A673 (cell line): ENCODE measurements at regions not wholly inside any gene's neighbourhood (a gene's known extent, or its start where the extent isn't known, plus 50 kb on each side); places are given as distances from the start of the nearest gene placed in this dataset.

Experiments used
- BruUV-seq: library from RNA; stranded (reverse); fragments of 400-500 nt; replicated peaks from 2 replicates; lab custom pipeline; 2021; lab: Mats Ljungman, UMichigan
- CTCF ChIA-PET: fragments of 300-600 bp; sonication (Branson Sonifier 250); formaldehyde crosslinking; loops from one replicate; lab custom pipeline; 2022; ENCODE audit warnings: antibody characterized with exemption; lab: Charles Lee
- POLR2A ChIA-PET: fragments of 300-600 bp; sonication (Branson Sonifier 250); formaldehyde crosslinking; loops from one replicate; lab custom pipeline; 2022; ENCODE audit warnings: antibody characterized with exemption; ENCODE audit not compliant: low non-redundant PET; lab: Charles Lee
- DNase-seq: peaks from one replicate; pipeline ENCODE4 v3.0.0-alpha.2; 2015; ENCODE audit warnings: low spot score
- H3K27ac ChIP-seq: fragments of 200-600 bp; sonication (generic); 2 replicates; pipeline ENCODE4 v1.5.1; 2016; ENCODE audit warnings: mixed run types, low read depth, mild to moderate bottlenecking, mixed read lengths, antibody characterized with exemption, low read length; ENCODE audit not compliant: poor library complexity, severe bottlenecking
- H3K27me3 ChIP-seq: fragments of 200-600 bp; sonication (generic); replicated peaks from 2 replicates; pipeline ENCODE4 v1.6.1; 2017; ENCODE audit warnings: mixed run types, low read depth, mild to moderate bottlenecking, mixed read lengths, antibody characterized with exemption, low read length; ENCODE audit not compliant: insufficient read depth, poor library complexity
- H3K36me3 ChIP-seq: fragments of 200-600 bp; sonication (generic); 2 replicates; pipeline ENCODE4 v1.6.1; 2016; ENCODE audit warnings: mixed run types, mild to moderate bottlenecking, mixed read lengths, antibody characterized with exemption, low read length; ENCODE audit not compliant: insufficient read depth, poor library complexity, severe bottlenecking
- H3K4me1 ChIP-seq: fragments of 200-600 bp; sonication (generic); 2 replicates; pipeline ENCODE4 v1.6.1; 2017; ENCODE audit warnings: mixed run types, mild to moderate bottlenecking, mixed read lengths, antibody characterized with exemption, low read length; ENCODE audit not compliant: insufficient read depth, poor library complexity, severe bottlenecking
- H3K4me3 ChIP-seq: fragments of 200-600 bp; sonication (generic); 2 replicates; pipeline ENCODE4 v1.5.1; 2016; ENCODE audit warnings: low read depth, mixed run types, mild to moderate bottlenecking, mixed read lengths, low read length; ENCODE audit not compliant: poor library complexity, severe bottlenecking
- H3K9me3 ChIP-seq: fragments of 200-600 bp; sonication (generic); 2 replicates; pipeline ENCODE4 v1.6.1; 2016; ENCODE audit warnings: mixed run types, low read depth, mild to moderate bottlenecking, mixed read lengths, antibody characterized with exemption, low read length; ENCODE audit not compliant: poor library complexity, severe bottlenecking
- CTCF ChIP-seq: fragments of 300-800, 200-600 bp; sonication (generic); conservative IDR thresholded peaks from 2 replicates; pipeline ENCODE4 v1.5.1; 2017; ENCODE audit warnings: low read depth, mild to moderate bottlenecking, antibody characterized with exemption, low read length, moderate library complexity, mixed read lengths
- EZH2 ChIP-seq: fragments of 200-600 bp; sonication (generic); IDR thresholded peaks from 2 replicates; pipeline ENCODE4 v1.6.1; 2017; ENCODE audit warnings: borderline replicate concordance, low read depth, mild to moderate bottlenecking, mixed read lengths, antibody characterized with exemption, low read length; ENCODE audit not compliant: poor library complexity, severe bottlenecking
- intact Hi-C: fragments of 100-400 bp; cut with micrococcal nuclease; formaldehyde crosslinking; loops from one replicate; pipeline ENCODE4 v1.10.0; 2022; ENCODE audit not compliant: unreplicated experiment

GRCh38 chr12:16891673-16892072, 285.7 kb upstream of the LMO3 start:
- intact Hi-C loops: no loop called here
- CTCF ChIA-PET: no interaction called here
- no peaks in the 10 kb centered on the region for H3K4me1 ChIP-seq
- H3K4me3 ChIP-seq: no peak overlapping the region
- no peak for TF ChIP-seq EZH2
- peaks cover 9% of the 10 kb centered on the region for H3K9me3 ChIP-seq
- H3K36me3 ChIP-seq: no peaks in the 10 kb centered on the region
- POLR2A ChIA-PET: no interaction called here
- no peak overlapping the region for H3K27ac ChIP-seq
- BruUV-seq: no TSS peak
- H3K27me3 ChIP-seq: no peaks in the 10 kb centered on the region
- DNase-seq: no peak

- no peak overlapping the region for H3K27ac ChIP-seq
- H3K4me1 ChIP-seq: peaks cover 16% of the 10 kb centered on the region
- no peaks in the 10 kb centered on the region for H3K27me3 ChIP-seq
- TF ChIP-seq CTCF (no peak), EZH2 (no peak)
- H3K36me3 ChIP-seq: no peaks in the 10 kb centered on the region
- peaks cover 9% of the 10 kb centered on the region for H3K9me3 ChIP-seq
- no peak overlapping the region for H3K4me3 ChIP-seq
- ChIA-PET POLR2A (no interaction called here), CTCF (no interaction called here)
- intact Hi-C loops: no loop called here
- DNase-seq: no peak
- BruUV-seq: no TSS peak
Measured at GRCh38 chr12:16884819-16885218, 278.9 kb upstream of the LMO3 start.

GRCh38 chr12:16884056-16884455, 278.1 kb upstream of the LMO3 start:
- Histone ChIP-seq H3K27ac (no peak overlapping the region), H3K36me3 (no peaks in the 10 kb centered on the region), H3K4me3 (no peak overlapping the region), H3K9me3 (peaks cover 1% of the 10 kb centered on the region), H3K27me3 (no peaks in the 10 kb centered on the region), H3K4me1 (peaks cover 21% of the 10 kb centered on the region)
- no peak for DNase-seq
- ChIA-PET POLR2A (no interaction called here), CTCF (no interaction called here)
- TF ChIP-seq CTCF (no peak), EZH2 (no peak)
- intact Hi-C loops: no loop called here
- BruUV-seq: no TSS peak

- H3K4me3 ChIP-seq: no peak overlapping the region
- TF ChIP-seq EZH2 (no peak), CTCF (no peak)
- CTCF ChIA-PET: no interaction called here
- no peaks in the 10 kb centered on the region for H3K27me3 ChIP-seq
- intact Hi-C loops: no loop called here
- H3K9me3 ChIP-seq: no peaks in the 10 kb centered on the region
- no peak overlapping the region for H3K27ac ChIP-seq
- no peaks in the 10 kb centered on the region for H3K36me3 ChIP-seq
- peaks cover 21% of the 10 kb centered on the region for H3K4me1 ChIP-seq
- no peak for DNase-seq
- POLR2A ChIA-PET: no interaction called here
- no TSS peak for BruUV-seq
Measured at GRCh38 chr12:16881986-16882570, 276.1 kb upstream of the LMO3 start.
